OCI-LY1 (cell line): ENCODE measurements at regions not wholly inside any gene's neighbourhood (a gene's known extent, or its start where the extent isn't known, plus 50 kb on each side); places are given as distances from the start of the nearest gene placed in this dataset.

Source experiments
- H2AFZ ChIP-seq: fragments of 200-600 bp; sonication (generic), shearing (Covaris generic); 2 replicates; pipeline ENCODE4 v1.6.0; 2014; ENCODE audit warnings: antibody characterized with exemption, mild to moderate bottlenecking, low read length
- H3F3A ChIP-seq: fragments of 200-600 bp; sonication (generic), shearing (Covaris generic); 2 replicates; pipeline ENCODE4 v1.6.0; 2014; ENCODE audit warnings: mild to moderate bottlenecking, antibody characterized with exemption, low read length, moderate library complexity; ENCODE audit not compliant: insufficient read depth
- H3K27ac ChIP-seq: fragments of 200-600 bp; sonication (generic); 2 replicates; pipeline ENCODE4 v1.5.1; 2014; ENCODE audit warnings: low read length, mixed run types, mild to moderate bottlenecking, low read depth; ENCODE audit not compliant: poor library complexity, severe bottlenecking
- H3K27me3 ChIP-seq: fragments of 200-600 bp; sonication (generic); 2 replicates; pipeline ENCODE4 v1.6.0; 2014; ENCODE audit warnings: antibody characterized with exemption, mild to moderate bottlenecking, low read length, moderate library complexity; ENCODE audit not compliant: insufficient read depth
- H3K36me3 ChIP-seq: fragments of 200-600 bp; sonication (generic); 2 replicates; pipeline ENCODE4 v1.6.1; 2014; ENCODE audit warnings: mild to moderate bottlenecking, antibody characterized with exemption, low read length, moderate library complexity, mixed read lengths; ENCODE audit not compliant: insufficient read depth
- H3K4me1 ChIP-seq: fragments of 200-600 bp; sonication (generic); 2 replicates; pipeline ENCODE4 v1.5.1; 2014; ENCODE audit warnings: mild to moderate bottlenecking, low read length, moderate library complexity; ENCODE audit not compliant: insufficient read depth, severe bottlenecking
- H3K4me2 ChIP-seq: fragments of 200-600 bp; sonication (generic), shearing (Covaris generic); 2 replicates; pipeline ENCODE4 v1.6.1; 2014; ENCODE audit warnings: low read length
- H3K4me3 ChIP-seq: fragments of 200-600 bp; sonication (generic); 2 replicates; pipeline ENCODE4 v1.5.1; 2014; ENCODE audit warnings: low read length, low read depth, mild to moderate bottlenecking, mixed read lengths; ENCODE audit not compliant: poor library complexity, severe bottlenecking
- H3K79me2 ChIP-seq: fragments of 200-600 bp; shearing (Covaris generic); 2 replicates; pipeline ENCODE4 v1.6.1; 2016; ENCODE audit warnings: mixed run types, low read length, mixed read lengths; ENCODE audit not compliant: insufficient read depth
- H3K9ac ChIP-seq: fragments of 200-600 bp; sonication (generic), shearing (Covaris generic); 2 replicates; pipeline ENCODE4 v1.6.1; 2014; ENCODE audit warnings: mild to moderate bottlenecking, low read length, mixed read lengths
- H3K9me2 ChIP-seq: fragments of 200-600 bp; sonication (generic), shearing (Covaris generic); 2 replicates; pipeline ENCODE4 v1.6.1; 2014; ENCODE audit warnings: low read depth, mild to moderate bottlenecking, low read length, mixed read lengths
- H3K9me3 ChIP-seq: fragments of 200-600 bp; shearing (Covaris generic); 2 replicates; pipeline ENCODE4 v1.6.1; 2014; ENCODE audit warnings: low read length, mixed read lengths
- H4K20me1 ChIP-seq: fragments of 200-600 bp; sonication (generic), shearing (Covaris generic); 2 replicates; pipeline ENCODE4 v1.6.0; 2016; ENCODE audit warnings: mild to moderate bottlenecking, low read length; ENCODE audit not compliant: insufficient read depth
- EZH2 ChIP-seq: fragments of 200-600 bp; sonication (generic), shearing (Covaris generic); IDR thresholded peaks from 2 replicates; pipeline ENCODE4 v1.8.0; 2017; ENCODE audit warnings: borderline replicate concordance, mixed run types, mild to moderate bottlenecking, antibody characterized with exemption, low read length, moderate library complexity, mixed read lengths
- TF ChIP-seq, protein P1 (sequence below): fragments of 200-600 bp; sonication (generic), shearing (Covaris generic); IDR thresholded peaks from 2 replicates; pipeline ENCODE4 v1.5.1; 2017; ENCODE audit warnings: mild to moderate bottlenecking, antibody characterized with exemption, low read length, moderate library complexity, mixed read lengths

- Histone ChIP-seq H3K79me2 (no peaks in the 10 kb centered on the region), H3K4me1 (no peaks in the 10 kb centered on the region), H3K9ac (no peak overlapping the region), H3F3A (no peaks in the 10 kb centered on the region), H4K20me1 (no peaks in the 10 kb centered on the region), H3K4me2 (no peak overlapping the region), H3K27ac (no peak overlapping the region), H3K9me3 (no peaks in the 10 kb centered on the region), H2AFZ (no peak overlapping the region), H3K27me3 (no peaks in the 10 kb centered on the region), H3K9me2 (no peaks in the 10 kb centered on the region), H3K4me3 (no peak overlapping the region), H3K36me3 (no peaks in the 10 kb centered on the region)
- no peak for TF ChIP-seq EZH2
- TF ChIP-seq, protein P1, sequence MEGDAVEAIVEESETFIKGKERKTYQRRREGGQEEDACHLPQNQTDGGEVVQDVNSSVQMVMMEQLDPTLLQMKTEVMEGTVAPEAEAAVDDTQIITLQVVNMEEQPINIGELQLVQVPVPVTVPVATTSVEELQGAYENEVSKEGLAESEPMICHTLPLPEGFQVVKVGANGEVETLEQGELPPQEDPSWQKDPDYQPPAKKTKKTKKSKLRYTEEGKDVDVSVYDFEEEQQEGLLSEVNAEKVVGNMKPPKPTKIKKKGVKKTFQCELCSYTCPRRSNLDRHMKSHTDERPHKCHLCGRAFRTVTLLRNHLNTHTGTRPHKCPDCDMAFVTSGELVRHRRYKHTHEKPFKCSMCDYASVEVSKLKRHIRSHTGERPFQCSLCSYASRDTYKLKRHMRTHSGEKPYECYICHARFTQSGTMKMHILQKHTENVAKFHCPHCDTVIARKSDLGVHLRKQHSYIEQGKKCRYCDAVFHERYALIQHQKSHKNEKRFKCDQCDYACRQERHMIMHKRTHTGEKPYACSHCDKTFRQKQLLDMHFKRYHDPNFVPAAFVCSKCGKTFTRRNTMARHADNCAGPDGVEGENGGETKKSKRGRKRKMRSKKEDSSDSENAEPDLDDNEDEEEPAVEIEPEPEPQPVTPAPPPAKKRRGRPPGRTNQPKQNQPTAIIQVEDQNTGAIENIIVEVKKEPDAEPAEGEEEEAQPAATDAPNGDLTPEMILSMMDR = no peak
These were observed 392.7 kb downstream of the THBS2 start for GRCh38 chr6:168860987-168861386.

DNA sequence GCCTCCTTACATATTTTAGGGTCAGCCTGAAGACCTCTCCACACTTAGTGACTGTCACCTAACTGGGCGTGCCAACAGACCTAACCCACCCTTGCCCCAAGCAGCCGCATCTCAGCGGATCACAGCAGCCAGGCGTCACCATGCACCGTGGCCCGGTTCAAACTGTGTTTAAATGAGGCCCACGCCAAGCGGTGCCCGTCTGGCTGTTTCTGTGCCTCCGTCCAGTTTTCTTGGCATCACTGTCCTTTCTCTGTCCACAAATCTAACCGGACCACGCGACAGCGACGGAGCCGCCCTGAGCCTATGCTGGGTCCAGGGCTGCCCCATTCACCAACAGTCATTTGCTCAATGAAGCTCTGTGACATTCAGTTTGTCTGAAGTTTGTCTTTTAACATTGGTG is 393.3 kb downstream of the THBS2 start:
- Histone ChIP-seq H3F3A (no peaks in the 10 kb centered on the region), H3K27me3 (no peaks in the 10 kb centered on the region), H3K9me2 (no peaks in the 10 kb centered on the region), H4K20me1 (no peaks in the 10 kb centered on the region), H3K4me1 (no peaks in the 10 kb centered on the region), H3K27ac (no peak overlapping the region), H2AFZ (no peak overlapping the region), H3K36me3 (no peaks in the 10 kb centered on the region), H3K79me2 (no peaks in the 10 kb centered on the region), H3K9ac (no peak overlapping the region), H3K4me3 (no peak overlapping the region), H3K9me3 (no peaks in the 10 kb centered on the region), H3K4me2 (no peak overlapping the region)
- TF ChIP-seq EZH2 = no peak
- TF ChIP-seq, protein P1 = no peak

DNA sequence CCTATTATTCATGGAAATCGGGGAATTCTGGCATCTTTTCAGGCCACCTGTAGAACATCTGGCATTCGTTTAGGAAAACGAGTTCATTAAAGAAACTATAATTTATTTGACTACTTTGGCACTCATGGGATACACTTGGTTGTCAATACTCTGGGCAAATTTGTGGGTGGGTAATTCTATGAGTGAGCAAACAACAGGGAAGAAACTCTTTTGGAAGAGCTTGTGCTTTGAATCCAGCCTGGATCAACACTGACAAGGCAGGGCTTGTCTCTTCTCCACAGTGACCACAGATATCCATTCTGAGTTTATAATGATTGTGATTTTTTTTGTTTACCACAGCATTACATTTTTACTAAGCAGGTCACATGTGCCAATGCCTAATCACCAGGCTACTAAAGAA is 394.7 kb downstream of the THBS2 start:
- H4K20me1 ChIP-seq = no peaks in the 10 kb centered on the region
- H3K79me2 ChIP-seq = no peaks in the 10 kb centered on the region
- no peaks in the 10 kb centered on the region for H3K27me3 ChIP-seq
- no peak overlapping the region for H3K4me2 ChIP-seq
- no peak overlapping the region for H3K27ac ChIP-seq
- no peaks in the 10 kb centered on the region for H3K4me1 ChIP-seq
- H3F3A ChIP-seq = no peaks in the 10 kb centered on the region
- H3K9me2 ChIP-seq = no peaks in the 10 kb centered on the region
- H2AFZ ChIP-seq = no peak overlapping the region
- H3K4me3 ChIP-seq = no peak overlapping the region
- H3K36me3 ChIP-seq = no peaks in the 10 kb centered on the region
- TF ChIP-seq, protein P1 = no peak
- TF ChIP-seq EZH2 = no peak
- no peak overlapping the region for H3K9ac ChIP-seq
- H3K9me3 ChIP-seq = no peaks in the 10 kb centered on the region
